ENCODE measurements at regions not wholly inside any gene's neighbourhood (a gene's known extent, or its start where the extent isn't known, plus 50 kb on each side); places are given as distances from the start of the nearest gene placed in this dataset.

DNA sequence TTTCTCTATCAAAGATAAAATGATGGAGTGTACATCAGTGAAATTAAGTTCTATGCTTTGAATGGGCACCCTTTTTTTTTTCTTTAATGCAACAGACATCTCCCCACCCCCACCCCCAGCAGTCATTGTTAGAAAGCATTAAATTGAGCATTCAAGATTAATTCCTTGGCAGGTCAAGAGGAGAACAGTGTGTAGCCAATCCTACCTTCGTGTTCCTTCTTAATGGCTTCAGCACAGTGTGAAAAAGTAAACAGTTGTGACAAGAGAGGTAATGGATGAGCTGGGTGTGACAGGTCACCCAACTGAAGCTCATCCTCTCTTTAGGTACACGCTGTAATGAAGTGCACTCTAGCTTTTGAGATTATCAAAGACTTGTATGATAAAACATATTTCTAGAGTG, 198.5 kb upstream of the RARB start:
- no TSS peak for BruUV-seq (replicated peaks)
- intact Hi-C loops (cut with micrococcal nuclease; ENCODE audit: unreplicated experiment) = no loop called here
- no peak for DNase-seq (ENCODE audit: low spot score)
- H3K9me3 ChIP-seq (ENCODE audit: low read length) = no peaks in the 10 kb centered on the region
- ChIA-PET POLR2A (no interaction called here), CTCF (ENCODE audit: unreplicated experiment) (no interaction called here)
- no peaks in the 10 kb centered on the region for H3K79me2 ChIP-seq (ENCODE audit: insufficient read depth, low read depth, low read length)
- no peaks in the 10 kb centered on the region for H3K9me2 ChIP-seq (ENCODE audit: insufficient read depth, low read length)
- H2AFZ ChIP-seq (ENCODE audit: low read length) = no peak overlapping the region
- no peaks in the 10 kb centered on the region for H4K20me1 ChIP-seq (ENCODE audit: insufficient read depth, low read length)
- no peak overlapping the region for H3K4me2 ChIP-seq (ENCODE audit: low read length)
- no peak for TF ChIP-seq EZH2phosphoT487 (IDR thresholded peaks at IDR 0.05; ENCODE audit: borderline replicate concordance, low read depth, low read length)
- TF ChIP-seq, protein P1, sequence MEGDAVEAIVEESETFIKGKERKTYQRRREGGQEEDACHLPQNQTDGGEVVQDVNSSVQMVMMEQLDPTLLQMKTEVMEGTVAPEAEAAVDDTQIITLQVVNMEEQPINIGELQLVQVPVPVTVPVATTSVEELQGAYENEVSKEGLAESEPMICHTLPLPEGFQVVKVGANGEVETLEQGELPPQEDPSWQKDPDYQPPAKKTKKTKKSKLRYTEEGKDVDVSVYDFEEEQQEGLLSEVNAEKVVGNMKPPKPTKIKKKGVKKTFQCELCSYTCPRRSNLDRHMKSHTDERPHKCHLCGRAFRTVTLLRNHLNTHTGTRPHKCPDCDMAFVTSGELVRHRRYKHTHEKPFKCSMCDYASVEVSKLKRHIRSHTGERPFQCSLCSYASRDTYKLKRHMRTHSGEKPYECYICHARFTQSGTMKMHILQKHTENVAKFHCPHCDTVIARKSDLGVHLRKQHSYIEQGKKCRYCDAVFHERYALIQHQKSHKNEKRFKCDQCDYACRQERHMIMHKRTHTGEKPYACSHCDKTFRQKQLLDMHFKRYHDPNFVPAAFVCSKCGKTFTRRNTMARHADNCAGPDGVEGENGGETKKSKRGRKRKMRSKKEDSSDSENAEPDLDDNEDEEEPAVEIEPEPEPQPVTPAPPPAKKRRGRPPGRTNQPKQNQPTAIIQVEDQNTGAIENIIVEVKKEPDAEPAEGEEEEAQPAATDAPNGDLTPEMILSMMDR (conservative IDR thresholded peaks at IDR 0.05; ENCODE audit: low read length) = no peak
- no peak overlapping the region for H3K4me3 ChIP-seq (ENCODE audit: low read depth, low read length, poor library complexity, severe bottlenecking)
- H3K36me3 ChIP-seq (ENCODE audit: insufficient read depth, low read length) = no peaks in the 10 kb centered on the region
- no peaks in the 10 kb centered on the region for H3K4me1 ChIP-seq (ENCODE audit: insufficient read depth, low read length, poor library complexity, severe bottlenecking)
- H3K27ac ChIP-seq (ENCODE audit: low read depth, low read length, poor library complexity, severe bottlenecking) = no peak overlapping the region

GRCh38 chr3:25235031-25235430, 193.0 kb upstream of the RARB start:
- Histone ChIP-seq H3K9me3 (ENCODE audit: low read length) (no peaks in the 10 kb centered on the region), H3K4me2 (ENCODE audit: low read length) (no peak overlapping the region), H3K4me1 (ENCODE audit: insufficient read depth, low read length, poor library complexity, severe bottlenecking) (no peaks in the 10 kb centered on the region), H3K79me2 (ENCODE audit: insufficient read depth, low read depth, low read length) (no peaks in the 10 kb centered on the region), H3K36me3 (ENCODE audit: insufficient read depth, low read length) (no peaks in the 10 kb centered on the region), H4K20me1 (ENCODE audit: insufficient read depth, low read length) (no peaks in the 10 kb centered on the region), H2AFZ (ENCODE audit: low read length) (no peak overlapping the region), H3K4me3 (ENCODE audit: low read depth, low read length, poor library complexity, severe bottlenecking) (no peak overlapping the region), H3K27ac (ENCODE audit: low read depth, low read length, poor library complexity, severe bottlenecking) (no peak overlapping the region), H3K9me2 (ENCODE audit: insufficient read depth, low read length) (no peaks in the 10 kb centered on the region)
- intact Hi-C loops (cut with micrococcal nuclease; ENCODE audit: unreplicated experiment) = no loop called here
- no TSS peak for BruUV-seq (replicated peaks)
- TF ChIP-seq, protein P1 (conservative IDR thresholded peaks at IDR 0.05; ENCODE audit: low read length) = no peak
- no peak for TF ChIP-seq EZH2phosphoT487 (IDR thresholded peaks at IDR 0.05; ENCODE audit: borderline replicate concordance, low read depth, low read length)
- POLR2A ChIA-PET = no interaction called here
- CTCF ChIA-PET (ENCODE audit: unreplicated experiment) = no interaction called here
- no peak for DNase-seq (ENCODE audit: low spot score)

- Histone ChIP-seq H3K36me3 (ENCODE audit: insufficient read depth, low read length) (no peaks in the 10 kb centered on the region), H3K4me3 (ENCODE audit: low read depth, low read length, poor library complexity, severe bottlenecking) (no peak overlapping the region), H3K9me2 (ENCODE audit: insufficient read depth, low read length) (no peaks in the 10 kb centered on the region), H2AFZ (ENCODE audit: low read length) (no peak overlapping the region), H3K9me3 (ENCODE audit: low read length) (no peaks in the 10 kb centered on the region), H3K79me2 (ENCODE audit: insufficient read depth, low read depth, low read length) (no peaks in the 10 kb centered on the region), H4K20me1 (ENCODE audit: insufficient read depth, low read length) (no peaks in the 10 kb centered on the region), H3K4me1 (ENCODE audit: insufficient read depth, low read length, poor library complexity, severe bottlenecking) (no peaks in the 10 kb centered on the region), H3K27ac (ENCODE audit: low read depth, low read length, poor library complexity, severe bottlenecking) (no peak overlapping the region), H3K4me2 (ENCODE audit: low read length) (no peak overlapping the region)
- ChIA-PET POLR2A (no interaction called here), CTCF (ENCODE audit: unreplicated experiment) (no interaction called here)
- DNase-seq (ENCODE audit: low spot score) = no peak
- TF ChIP-seq, protein P1 (conservative IDR thresholded peaks at IDR 0.05; ENCODE audit: low read length) = no peak
- TF ChIP-seq EZH2phosphoT487 (IDR thresholded peaks at IDR 0.05; ENCODE audit: borderline replicate concordance, low read depth, low read length) = no peak
- intact Hi-C loops (cut with micrococcal nuclease; ENCODE audit: unreplicated experiment) = no loop called here
- no TSS peak for BruUV-seq (replicated peaks)
Observed at GRCh38 chr3:25235466-25235865, 192.6 kb upstream of the RARB start.

Measured in OCI-LY7 (cell line).